GM13977 (cell line): ENCODE measurements at regions not wholly inside any gene's neighbourhood (a gene's known extent, or its start where the extent isn't known, plus 50 kb on each side); places are given as distances from the start of the nearest gene placed in this dataset.

Experiments
- DNase-seq: peaks from one replicate; pipeline ENCODE4 v3.0.0; 2012; ENCODE audit warnings: low spot score
- in situ Hi-C: fragments of 300-500 bp; cut with MboI; formaldehyde crosslinking; loops from one replicate; pipeline ENCODE4 v1.12.0; 2022; ENCODE audit warnings: low sequenced_read_pairs, low pct_unique_long_range_greater_than_20kb, mixed read lengths, inconsistent platforms; ENCODE audit not compliant: unreplicated experiment
- TF ChIP-seq, protein P1 (sequence below): IDR thresholded peaks from 2 replicates; pipeline ENCODE4 v1.5.1; 2012; ENCODE audit warnings: mild to moderate bottlenecking, control low read depth; ENCODE audit not compliant: insufficient read depth; ENCODE audit errors: extremely low read depth, missing control alignments

DNA sequence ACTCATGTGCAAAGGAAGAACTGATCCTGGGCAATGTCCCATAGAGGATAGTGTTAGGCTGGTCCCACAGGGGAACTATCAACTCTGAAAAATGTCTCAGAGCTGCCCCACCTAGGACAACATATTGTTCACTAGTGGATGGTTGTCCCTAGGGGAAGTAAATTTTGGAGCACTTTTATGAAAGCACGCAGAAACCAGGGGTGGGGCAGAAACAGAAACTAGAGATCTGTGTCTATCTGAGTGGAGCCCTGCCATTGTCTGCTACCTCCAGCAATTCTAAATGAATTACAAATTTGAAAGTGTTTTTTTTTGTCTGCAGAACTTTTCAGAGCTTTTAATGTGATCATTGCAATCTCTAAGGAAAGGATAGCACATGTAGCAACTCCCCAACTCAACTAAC is 357.1 kb upstream of the PROK2 start:
- DNase-seq = peak; percentile 23
- in situ Hi-C loops = no loop called here
- TF ChIP-seq, protein P1, sequence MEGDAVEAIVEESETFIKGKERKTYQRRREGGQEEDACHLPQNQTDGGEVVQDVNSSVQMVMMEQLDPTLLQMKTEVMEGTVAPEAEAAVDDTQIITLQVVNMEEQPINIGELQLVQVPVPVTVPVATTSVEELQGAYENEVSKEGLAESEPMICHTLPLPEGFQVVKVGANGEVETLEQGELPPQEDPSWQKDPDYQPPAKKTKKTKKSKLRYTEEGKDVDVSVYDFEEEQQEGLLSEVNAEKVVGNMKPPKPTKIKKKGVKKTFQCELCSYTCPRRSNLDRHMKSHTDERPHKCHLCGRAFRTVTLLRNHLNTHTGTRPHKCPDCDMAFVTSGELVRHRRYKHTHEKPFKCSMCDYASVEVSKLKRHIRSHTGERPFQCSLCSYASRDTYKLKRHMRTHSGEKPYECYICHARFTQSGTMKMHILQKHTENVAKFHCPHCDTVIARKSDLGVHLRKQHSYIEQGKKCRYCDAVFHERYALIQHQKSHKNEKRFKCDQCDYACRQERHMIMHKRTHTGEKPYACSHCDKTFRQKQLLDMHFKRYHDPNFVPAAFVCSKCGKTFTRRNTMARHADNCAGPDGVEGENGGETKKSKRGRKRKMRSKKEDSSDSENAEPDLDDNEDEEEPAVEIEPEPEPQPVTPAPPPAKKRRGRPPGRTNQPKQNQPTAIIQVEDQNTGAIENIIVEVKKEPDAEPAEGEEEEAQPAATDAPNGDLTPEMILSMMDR = no peak

DNA sequence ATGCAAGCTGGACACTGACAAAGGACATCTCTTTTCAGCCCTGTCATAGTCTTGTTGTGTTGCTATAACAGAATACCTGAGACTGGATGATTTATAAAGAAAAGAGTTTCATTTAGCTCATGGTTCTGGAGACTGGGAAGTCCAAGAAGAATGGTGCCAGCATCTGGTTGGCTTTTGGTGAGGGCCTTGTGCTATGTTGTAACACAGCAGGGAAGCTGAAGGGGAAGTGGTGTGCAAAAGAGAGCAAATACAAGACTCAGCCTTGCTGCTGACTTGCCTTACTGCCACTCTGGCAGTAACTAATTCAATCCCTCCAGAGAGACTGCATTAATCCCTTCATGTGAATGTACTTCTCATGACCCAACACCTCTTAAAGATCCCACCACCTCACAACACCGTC is 356.3 kb upstream of the PROK2 start:
- TF ChIP-seq, protein P1 = no peak
- DNase-seq = no peak
- in situ Hi-C loops = no loop called here

DNA sequence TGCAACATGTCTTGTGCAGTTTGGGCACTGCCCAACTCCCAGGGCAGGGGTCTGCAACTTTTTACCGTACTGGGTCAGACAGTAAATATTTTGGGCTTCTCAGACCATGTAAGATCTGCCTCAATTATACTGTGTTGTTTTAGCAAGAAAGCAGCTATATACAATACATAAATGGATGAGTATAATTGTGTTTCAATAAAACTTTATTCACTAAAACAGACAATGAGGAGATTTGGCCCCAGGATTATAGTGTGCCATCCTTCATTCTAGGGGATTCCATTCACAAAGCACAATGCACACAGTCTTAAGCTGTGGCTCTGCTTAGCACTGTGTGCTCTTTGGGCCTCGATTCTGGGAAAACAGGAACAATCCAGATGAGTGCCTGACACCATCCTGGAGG is 354.4 kb upstream of the PROK2 start:
- no peak for DNase-seq
- TF ChIP-seq, protein P1 = no peak
- in situ Hi-C loops = no loop called here

DNA sequence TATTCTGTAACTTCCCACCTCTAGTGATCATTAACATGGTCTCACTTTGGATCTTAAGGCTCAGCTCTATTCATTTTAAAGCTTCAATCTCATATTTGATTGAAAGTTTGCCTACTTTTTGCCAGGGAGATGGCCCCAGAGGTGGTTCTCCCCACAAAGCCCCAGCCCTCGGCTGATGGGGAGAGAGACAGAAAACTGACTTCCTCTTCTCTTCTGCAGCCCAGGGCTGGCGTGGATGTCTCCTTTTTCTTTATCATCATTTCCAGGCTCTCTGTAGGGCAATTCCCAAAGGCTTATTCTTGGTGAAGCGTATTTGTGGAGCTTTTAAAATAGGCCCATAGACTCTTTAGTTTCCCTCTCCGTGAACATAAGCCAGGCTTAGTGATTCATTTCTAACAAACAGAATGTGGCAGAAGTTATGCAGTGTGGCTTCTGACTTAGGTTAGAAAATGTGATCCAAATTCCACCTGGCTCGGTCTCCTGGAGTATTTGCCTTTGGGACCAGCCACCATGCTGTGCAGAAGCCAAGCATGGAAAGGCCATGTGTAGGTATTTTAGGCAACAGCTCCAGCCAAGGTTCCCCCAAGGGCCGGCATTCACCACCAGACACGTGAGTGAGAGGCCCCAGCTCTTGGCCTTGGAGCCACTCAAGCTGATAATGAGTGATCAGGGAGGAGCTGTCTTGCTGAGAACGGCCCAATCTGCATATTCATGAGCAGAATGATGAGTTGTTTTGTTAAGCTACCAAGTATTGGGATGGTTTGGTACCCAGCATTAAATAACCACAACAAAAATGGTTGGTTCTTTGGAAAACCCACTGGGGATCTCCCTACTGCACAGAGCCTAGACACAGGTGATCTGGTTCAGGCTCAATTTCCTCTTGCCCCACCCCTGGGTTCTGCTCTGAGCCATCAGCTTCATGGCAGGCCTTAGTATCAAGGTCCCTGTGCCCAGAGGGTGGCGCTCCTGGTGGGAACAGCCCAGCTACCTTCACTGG is 353.2 kb upstream of the PROK2 start:
- in situ Hi-C loops = no loop called here
- no peak for DNase-seq
- TF ChIP-seq, protein P1 = no peak

DNA sequence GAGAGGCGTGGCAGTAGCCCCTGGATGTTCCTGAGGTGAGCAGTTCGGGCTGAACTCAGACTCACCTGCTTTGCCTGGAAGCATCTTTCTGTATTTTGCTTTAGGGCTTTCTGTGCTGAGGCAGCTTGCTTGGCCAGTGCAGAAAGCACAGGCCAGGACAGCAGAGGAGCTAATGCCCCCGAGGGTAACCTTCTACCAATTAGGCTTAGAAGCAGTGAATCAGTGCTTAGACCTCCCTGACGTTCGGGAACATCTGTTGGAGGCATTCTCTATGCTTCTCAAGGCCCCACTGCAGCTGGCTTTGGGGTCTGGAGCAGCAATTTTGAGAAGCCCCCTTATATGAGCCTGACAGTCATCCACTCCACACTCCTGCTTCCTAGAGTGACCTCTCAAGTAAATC is 350.7 kb upstream of the PROK2 start:
- DNase-seq = no peak
- TF ChIP-seq, protein P1 = no peak
- in situ Hi-C loops = no loop called here

DNA sequence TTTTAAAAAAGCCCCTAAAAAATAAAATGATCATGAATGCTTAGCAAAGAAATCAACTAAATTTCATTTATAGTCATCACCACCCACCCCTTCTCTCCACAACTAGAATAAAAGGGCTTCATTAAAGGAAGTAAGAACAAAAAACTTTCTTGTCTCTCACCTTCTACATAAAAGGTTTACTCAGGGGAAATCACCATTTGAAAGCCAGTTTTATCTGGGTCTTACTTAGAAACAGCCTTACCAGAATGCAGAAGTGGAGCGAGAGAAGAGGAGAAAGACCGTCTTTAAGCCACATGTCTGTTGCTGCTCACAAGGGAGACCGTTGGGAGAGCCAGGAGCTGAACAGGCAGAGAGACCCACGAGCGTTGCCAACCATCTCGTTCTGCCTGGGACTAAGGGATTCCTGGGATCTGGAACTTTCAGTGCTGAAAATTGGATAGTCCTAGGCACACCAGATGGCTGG is 350.1 kb upstream of the PROK2 start:
- in situ Hi-C loops = no loop called here
- peak; percentile 55 for DNase-seq
- TF ChIP-seq, protein P1 = no peak
